ENCODE measurements at regions not wholly inside any gene's neighbourhood (a gene's known extent, or its start where the extent isn't known, plus 50 kb on each side); places are given as distances from the start of the nearest gene placed in this dataset.

GRCh38 chr18:61989138-61989537, 96.3 kb upstream of the RNF152 start:
- no peak for TF ChIP-seq FOS (IDR thresholded peaks at IDR 0.05; ENCODE audit: low read depth, low read length)
- TF ChIP-seq CTCF (conservative IDR thresholded peaks at IDR 0.05; ENCODE audit: low read depth, low read length), result no peak
- no peak for TF ChIP-seq MAFK (IDR thresholded peaks at IDR 0.05; ENCODE audit: low read depth, low read length)
- no peak for TF ChIP-seq USF2 (IDR thresholded peaks at IDR 0.05; ENCODE audit: low read depth, low read length)

Measured in IMR-90 (cell line).